K562 (cell line): ENCODE measurements at regions not wholly inside any gene's neighbourhood (a gene's known extent, or its start where the extent isn't known, plus 50 kb on each side); places are given as distances from the start of the nearest gene placed in this dataset.

Experiments used
- ATAC-seq: fragments of 200-7000 bp; cut with Tn5 transposase; 3 replicates; pipeline ENCODE4 v1.9.1; 2020; ENCODE audit warnings: moderate library complexity
- BruUV-seq: library from RNA; stranded (reverse); fragments of 400-500 nt; replicated peaks from 2 replicates; lab custom pipeline; 2021; lab: Mats Ljungman, UMichigan
- CTCF ChIA-PET: fragments of 300-600 bp; formaldehyde crosslinking; extraction: SDS; loops from one replicate; lab custom pipeline; 2021; ENCODE audit warnings: low intra/inter-chr PET ratio; lab: Yijun Ruan, JAX
- POLR2A ChIA-PET: fragments of 300-600, 350-650 bp; sonication (Branson Sonifier 250); formaldehyde crosslinking; extraction: SDS; loops from one replicate; lab custom pipeline; 2021; ENCODE audit warnings: antibody characterized with exemption, inconsistent platforms; lab: Yijun Ruan, JAX
- DNase-seq, 4 experiments: peaks; one replicate each; pipeline versions ENCODE4 v3.0.0 to v3.0.0-alpha.2; 2011 to 2018; ENCODE audit warnings: low spot score in 3 of 4, mixed read lengths in 3 of 4; ENCODE audit errors: extremely low read depth in 1 of 4
- FAIRE-seq: peaks from 2 replicates; lab custom pipeline; 2011; peaks lifted over from hg19 to GRCh38; lab: Jason Lieb, UNC
- H2AFZ ChIP-seq: 2 replicates; pipeline ENCODE4 v1.6.0; 2011; ENCODE audit warnings: low read depth, low read length, control low read depth, inconsistent platforms
- H3K27ac ChIP-seq: fragments of 200-600 bp; 3 replicates; pipeline ENCODE4 v1.8.0; 2011; ENCODE audit warnings: low read depth, mild to moderate bottlenecking, control low read depth, inconsistent platforms, low read length, moderate library complexity, mixed read lengths; ENCODE audit errors: extremely low read depth
- H3K27me3 ChIP-seq, 2 experiments: fragments of 300-600 bp in 1 of 2; 2 replicates in 1 of 2; 3 replicates in 1 of 2; pipeline versions ENCODE4 v1.6.0 to v1.8.0; 2011; ENCODE audit warnings: inconsistent platforms in 2 of 2, low read length in 2 of 2, mild to moderate bottlenecking in 1 of 2, mixed read lengths in 1 of 2, moderate library complexity in 1 of 2; ENCODE audit not compliant: control insufficient read depth in 2 of 2, insufficient read depth in 2 of 2
- H3K36me3 ChIP-seq: fragments of 300-600 bp; 3 replicates; pipeline ENCODE4 v1.8.0; 2011; ENCODE audit warnings: mild to moderate bottlenecking, low read length, inconsistent platforms; ENCODE audit not compliant: control insufficient read depth, insufficient read depth
- H3K4me1 ChIP-seq, 2 experiments: fragments of 200-600 bp in 1 of 2; replicated peaks in 1 of 2; 2 replicates in 1 of 2; 3 replicates in 1 of 2; pipeline versions ENCODE4 v1.5.1 to v1.8.0; 2011; ENCODE audit warnings: inconsistent platforms in 2 of 2, low read length in 2 of 2, mild to moderate bottlenecking in 1 of 2, mixed read lengths in 1 of 2, moderate library complexity in 1 of 2; ENCODE audit not compliant: control insufficient read depth in 2 of 2, insufficient read depth in 2 of 2
- H3K4me2 ChIP-seq: 2 replicates; pipeline ENCODE4 v1.6.1; 2011; ENCODE audit warnings: low read length, control low read depth, inconsistent platforms, mixed read lengths; ENCODE audit not compliant: insufficient read depth
- H3K4me3 ChIP-seq: fragments of 200-600 bp; sonication (generic), shearing (Covaris generic); 2 replicates; pipeline ENCODE4 v1.5.1; 2016; ENCODE audit warnings: control low read depth, inconsistent platforms
- H3K79me2 ChIP-seq: fragments of 200-600 bp; 3 replicates; pipeline ENCODE4 v1.8.0; 2011; ENCODE audit warnings: low read length, inconsistent platforms; ENCODE audit not compliant: control insufficient read depth, insufficient read depth
- H3K9ac ChIP-seq, 2 experiments: 2 replicates each; pipeline versions ENCODE4 v1.6.0 to v1.6.1; 2011; ENCODE audit warnings: low read depth in 2 of 2, low read length in 2 of 2, control low read depth in 1 of 2, inconsistent platforms in 1 of 2, mild to moderate bottlenecking in 1 of 2, mixed read lengths in 1 of 2; ENCODE audit not compliant: insufficient read depth in 1 of 2
- H3K9me1 ChIP-seq: one replicate; pipeline ENCODE4 v1.6.0; 2011; ENCODE audit warnings: inconsistent platforms, mild to moderate bottlenecking, low read length, moderate library complexity; ENCODE audit not compliant: control insufficient read depth, insufficient read depth
- H3K9me3 ChIP-seq: replicated peaks from 2 replicates; pipeline ENCODE4 v1.5.1; 2011; ENCODE audit warnings: low read depth, low read length, inconsistent platforms; ENCODE audit not compliant: control insufficient read depth, insufficient read depth
- H4K20me1 ChIP-seq: replicated peaks from 2 replicates; pipeline ENCODE4 v1.6.1; 2011; ENCODE audit warnings: low read length, inconsistent platforms, mixed read lengths; ENCODE audit not compliant: control insufficient read depth, insufficient read depth
- ATF1 ChIP-seq, 2 experiments: fragments of 450-650 bp in 1 of 2; IDR thresholded peaks; 2 replicates each; pipeline ENCODE4 v1.6.1; 2016; ENCODE audit warnings: missing compliant biosample characterization in 1 of 2, missing genetic modification characterization in 1 of 2
- CBFA2T2 ChIP-seq: fragments of 450-650 bp; conservative IDR thresholded peaks from 2 replicates; pipeline ENCODE4 v1.6.1; 2017; ENCODE audit warnings: mild to moderate bottlenecking
- CXXC5 ChIP-seq: fragments of 250-450 bp; sonication (Bioruptor Pico); IDR thresholded peaks from 2 replicates; pipeline ENCODE4 v1.8.0; 2022; ENCODE audit warnings: inconsistent platforms, mild to moderate bottlenecking, moderate library complexity
- DEAF1 ChIP-seq: fragments of 450-650 bp; formaldehyde crosslinking; IDR thresholded peaks from 2 replicates; pipeline ENCODE4 v1.4.0; 2020; ENCODE audit warnings: mild to moderate bottlenecking, moderate library complexity
- NFRKB ChIP-seq: fragments of 450-650 bp; IDR thresholded peaks from 2 replicates; pipeline ENCODE4 v1.6.1; 2016; ENCODE audit warnings: low read depth
- PHTF2 ChIP-seq: fragments of 250-450 bp; sonication (Bioruptor Pico); IDR thresholded peaks from 2 replicates; pipeline ENCODE4 v1.5.0; 2021; ENCODE audit warnings: mild to moderate bottlenecking
- POLR2B ChIP-seq: fragments of 450-650 bp; IDR thresholded peaks from 2 replicates; pipeline ENCODE4 v1.6.1; 2018; ENCODE audit warnings: low read depth; ENCODE audit not compliant: partially characterized antibody
- TEAD1 ChIP-seq, 2 experiments: fragments of 450-650 bp in 1 of 2; sonication (generic) in 1 of 2; formaldehyde crosslinking; IDR thresholded peaks; 2 replicates each; pipeline versions ENCODE4 v1.4.0 to v1.8.0; 2020 to 2022; ENCODE audit warnings: mild to moderate bottlenecking in 2 of 2, missing genetic modification reagents in 1 of 2
- ZC3H11A ChIP-seq: IDR thresholded peaks from 2 replicates; pipeline ENCODE4 v1.6.1; 2012; ENCODE audit warnings: low read depth, low read length, improper control_type of control experiment
- ZC3H4 ChIP-seq: sonication (generic); formaldehyde crosslinking; IDR thresholded peaks from 2 replicates; pipeline ENCODE4 v1.9.0; 2021; ENCODE audit warnings: missing genetic modification reagents, borderline replicate concordance
- ZNF324 ChIP-seq: fragments of 250-450 bp; sonication (Bioruptor Pico); IDR thresholded peaks from 2 replicates; pipeline ENCODE4 v1.4.0; 2020; ENCODE audit warnings: mild to moderate bottlenecking
- ZNF431 ChIP-seq: sonication (generic); formaldehyde crosslinking; IDR thresholded peaks from 2 replicates; pipeline ENCODE4 v1.8.0; 2022; ENCODE audit warnings: mild to moderate bottlenecking, missing genetic modification reagents
- WGBS: fragments of 100-300 bp; shearing (Covaris generic); methylation state at CpG from one replicate; pipeline ENCODE4 v1.1.6; 2016; ENCODE audit warnings: low coverage, mixed read lengths; ENCODE audit not compliant: insufficient coverage; ENCODE audit errors: missing lambda C conversion rate; 5-methylcytosine and 5-hydroxymethylcytosine counted together
- in situ Hi-C: fragments of 300-500 bp; cut with MboI; formaldehyde crosslinking; loops from 4 replicates; pipeline ENCODE4 v1.15.0; 2018; ENCODE audit warnings: inconsistent platforms, mixed read lengths
- intact Hi-C: fragments of 100-400 bp; cut with micrococcal nuclease; formaldehyde crosslinking; loops from 2 replicates; pipeline ENCODE4 v1.14.2; 2022

GRCh38 chr11:13883589-13883988 lies 78.9 kb upstream of the SPON1 start:
- POLR2A ChIA-PET: interaction anchor here (1.1 to 1.7 kb wide), 2 partner anchors 9 to 34 kb away, joined by 4 to 5 read pairs; no protein-coding TSS in a partner anchor
- DNase-seq (no peak), FAIRE-seq (no peak), ATAC-seq (no peak)
- no peaks in the 10 kb centered on the region for H4K20me1 ChIP-seq
- H3K9me1 ChIP-seq: no peaks in the 10 kb centered on the region
- TF ChIP-seq CBFA2T2 (no peak), DEAF1 (CRISPR knock-in tag) (no peak), TEAD1 (CRISPR knock-in tag; IDR thresholded peaks at IDR 0.05) (no peak), NFRKB (no peak), ZNF431 (CRISPR knock-in tag) (no peak), ATF1 (CRISPR knock-in tag; IDR thresholded peaks at IDR 0.05) (no peak), ATF1 (tag; IDR thresholded peaks at IDR 0.05) (no peak), CXXC5 (CRISPR knock-in tag) (no peak), ZNF324 (CRISPR knock-in tag) (no peak), ZC3H11A (no peak), PHTF2 (CRISPR knock-in tag) (no peak), ZC3H4 (no peak), POLR2B (no peak)
- H3K27ac ChIP-seq: no peak overlapping the region
- no peak overlapping the region for H3K4me3 ChIP-seq
- H3K27me3 ChIP-seq: no peaks in the 10 kb centered on the region
- intact Hi-C loops: no loop called here
- BruUV-seq: no TSS peak
- H2AFZ ChIP-seq: peak overlapping the region; percentile 73
- H3K4me1 ChIP-seq: peaks cover 11 to 17% of the 10 kb centered on the region in 2 experiments; a peak in 3 of 5 replicates
- H3K36me3 ChIP-seq: no peaks in the 10 kb centered on the region
- CTCF ChIA-PET: no interaction called here
- H3K9me3 ChIP-seq: peaks cover 2% of the 10 kb centered on the region; the same call in 1 of the 2 replicates
- WGBS: 76% methylated on average over 6 of the region's 6 CpGs
- no peaks in the 10 kb centered on the region for H3K79me2 ChIP-seq
- no peak overlapping the region for H3K4me2 ChIP-seq
- in situ Hi-C loops: no loop called here
- H3K9ac ChIP-seq: 0 out of 4 replicates have a peak overlapping the region, but pooled peaks of 1 of the 2 experiments have one; percentile 19
